ENCODE measurements at regions not wholly inside any gene's neighbourhood (a gene's known extent, or its start where the extent isn't known, plus 50 kb on each side); places are given as distances from the start of the nearest gene placed in this dataset.

- TF ChIP-seq CTCF (conservative IDR thresholded peaks at IDR 0.05): no peak
- no peaks in the 10 kb centered on the region for H3K27me3 ChIP-seq (ENCODE audit: control insufficient read depth, insufficient read depth, low read length, poor library complexity, severe bottlenecking)
- Mint-ChIP-seq H3K27ac (peak overlapping the region; percentile 2), H3K9me3 (no peaks in the 10 kb centered on the region), H3K4me1 (peaks cover 33% of the 10 kb centered on the region), H3K36me3 (ENCODE audit: low read depth) (no peaks in the 10 kb centered on the region), H3K27me3 (ENCODE audit: insufficient read depth) (peaks cover 5% of the 10 kb centered on the region), H3K4me3 (peak overlapping the region; percentile 15)
- H3K9ac ChIP-seq (ENCODE audit: extremely low read depth, low read length, poor library complexity, severe bottlenecking): no peak overlapping the region
- no peak overlapping the region for H3K27ac ChIP-seq (ENCODE audit: low read depth, low read length)
- no peaks in the 10 kb centered on the region for H3K9me3 ChIP-seq (ENCODE audit: control insufficient read depth, low read length)
- 70 to 80% methylated on average over 3 to 13 of the region's 13 CpGs for WGBS, 2 experiments (ENCODE audit: insufficient coverage in 1 of 2, insufficient read length in 1 of 2)
- peak; percentile 63 for DNase-seq
- no peaks in the 10 kb centered on the region for H3K36me3 ChIP-seq (ENCODE audit: control insufficient read depth, insufficient read depth, low read length)
- peaks cover 6% of the 10 kb centered on the region for H3K4me1 ChIP-seq (ENCODE audit: control insufficient read depth, insufficient read depth, low read length)
- no peak overlapping the region for H3K4me3 ChIP-seq (ENCODE audit: low read length)
Measured at GRCh38 chr15:100766243-100767000, 113.2 kb upstream of the ALDH1A3 start.

DNA sequence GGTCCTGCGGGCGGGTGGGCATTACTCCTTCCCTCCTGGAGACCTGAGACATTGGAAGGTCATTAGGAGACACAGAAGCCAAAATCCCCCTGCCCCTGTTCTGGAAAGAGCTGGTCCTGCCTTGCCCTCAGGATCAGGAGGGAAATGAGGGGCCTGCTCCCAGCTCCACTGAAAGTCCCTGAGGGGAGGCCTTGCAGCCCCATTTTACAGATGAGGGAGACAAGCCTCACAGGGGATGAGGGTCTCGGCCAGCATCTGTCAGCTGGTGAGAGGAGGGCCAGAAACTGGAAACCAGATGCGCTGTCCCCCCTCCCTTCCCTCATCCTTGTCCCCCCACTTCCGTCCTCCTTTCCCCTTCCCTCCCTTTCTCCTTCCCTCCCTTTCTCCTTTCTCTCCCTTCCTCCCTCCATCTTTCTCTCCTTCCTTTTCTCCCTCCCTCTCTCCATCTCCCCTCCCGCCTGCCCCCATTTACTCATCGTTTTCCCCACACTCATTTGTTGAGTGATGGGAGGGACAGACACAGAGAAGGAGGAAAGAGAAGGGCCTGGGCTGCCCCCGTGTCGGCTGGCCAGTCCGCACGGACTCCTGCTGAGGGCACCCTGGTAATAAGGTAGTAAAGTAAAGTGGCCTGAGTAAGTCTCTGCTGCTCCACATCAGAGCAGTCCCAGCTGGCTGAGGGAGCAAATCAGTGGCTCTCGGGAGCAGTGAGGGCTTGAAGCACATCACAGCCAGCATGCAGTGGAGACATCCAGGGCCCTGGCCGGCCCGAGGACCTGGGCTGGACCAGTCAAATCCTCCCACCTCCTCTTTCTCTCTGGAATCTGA, 112.4 kb upstream of the ALDH1A3 start:
- Mint-ChIP-seq H3K36me3 (ENCODE audit: low read depth) (no peaks in the 10 kb centered on the region), H3K27ac (no peak overlapping the region), H3K4me3 (no peak overlapping the region), H3K27me3 (ENCODE audit: insufficient read depth) (peaks cover 1% of the 10 kb centered on the region), H3K9me3 (no peaks in the 10 kb centered on the region), H3K4me1 (peaks cover 29% of the 10 kb centered on the region)
- no peak overlapping the region for H3K9ac ChIP-seq (ENCODE audit: extremely low read depth, low read length, poor library complexity, severe bottlenecking)
- H3K36me3 ChIP-seq (ENCODE audit: control insufficient read depth, insufficient read depth, low read length): no peaks in the 10 kb centered on the region
- DNase-seq: peak; percentile 36
- no peak for TF ChIP-seq CTCF (conservative IDR thresholded peaks at IDR 0.05)
- WGBS, 2 experiments (ENCODE audit: insufficient coverage in 1 of 2, insufficient read length in 1 of 2): 86 to 91% methylated on average over 4 to 13 of the region's 14 CpGs
- no peak overlapping the region for H3K4me3 ChIP-seq (ENCODE audit: low read length)
- no peaks in the 10 kb centered on the region for H3K27me3 ChIP-seq (ENCODE audit: control insufficient read depth, insufficient read depth, low read length, poor library complexity, severe bottlenecking)
- peaks cover 6% of the 10 kb centered on the region for H3K4me1 ChIP-seq (ENCODE audit: control insufficient read depth, insufficient read depth, low read length)
- no peak overlapping the region for H3K27ac ChIP-seq (ENCODE audit: low read depth, low read length)
- H3K9me3 ChIP-seq (ENCODE audit: control insufficient read depth, low read length): no peaks in the 10 kb centered on the region

GRCh38 chr15:100768501-100768931, 111.1 kb upstream of the ALDH1A3 start:
- Histone ChIP-seq H3K9me3 (ENCODE audit: control insufficient read depth, low read length) (no peaks in the 10 kb centered on the region), H3K27me3 (ENCODE audit: control insufficient read depth, insufficient read depth, low read length, poor library complexity, severe bottlenecking) (no peaks in the 10 kb centered on the region), H3K27ac (ENCODE audit: low read depth, low read length) (no peak overlapping the region), H3K9ac (ENCODE audit: extremely low read depth, low read length, poor library complexity, severe bottlenecking) (no peak overlapping the region), H3K4me1 (ENCODE audit: control insufficient read depth, insufficient read depth, low read length) (peaks cover 6% of the 10 kb centered on the region), H3K36me3 (ENCODE audit: control insufficient read depth, insufficient read depth, low read length) (no peaks in the 10 kb centered on the region), H3K4me3 (ENCODE audit: low read length) (no peak overlapping the region)
- H3K27me3 Mint-ChIP-seq (ENCODE audit: insufficient read depth): no peaks in the 10 kb centered on the region
- no peak overlapping the region for H3K4me3 Mint-ChIP-seq
- no peak for DNase-seq
- 95 to 100% methylated on average over 1 to 7 of the region's 9 CpGs for WGBS, 2 experiments (ENCODE audit: insufficient coverage in 1 of 2, insufficient read length in 1 of 2)
- H3K27ac Mint-ChIP-seq: no peak overlapping the region
- TF ChIP-seq CTCF (conservative IDR thresholded peaks at IDR 0.05): no peak
- peaks cover 4% of the 10 kb centered on the region for H3K9me3 Mint-ChIP-seq
- peaks cover 32% of the 10 kb centered on the region for H3K4me1 Mint-ChIP-seq
- no peaks in the 10 kb centered on the region for H3K36me3 Mint-ChIP-seq (ENCODE audit: low read depth)
